IMR-90 (cell line): ENCODE measurements at regions not wholly inside any gene's neighbourhood (a gene's known extent, or its start where the extent isn't known, plus 50 kb on each side); places are given as distances from the start of the nearest gene placed in this dataset.

ENCODE experiments used
- ATAC-seq: fragments of 200-7000 bp; cut with Tn5 transposase; 2 replicates; pipeline ENCODE4 v1.9.1; 2020; ENCODE audit warnings: low read depth, mild to moderate bottlenecking, moderate library complexity
- BruUV-seq: library from RNA; stranded (reverse); fragments of 400-500 nt; replicated peaks from 2 replicates; lab custom pipeline; 2021; lab: Mats Ljungman, UMichigan
- CTCF ChIA-PET: fragments of 300-600 bp; formaldehyde crosslinking; extraction: SDS; loops from one replicate; lab custom pipeline; 2021; ENCODE audit warnings: antibody characterized with exemption; lab: Yijun Ruan, JAX
- POLR2A ChIA-PET: fragments of 300-600 bp; sonication (Branson Sonifier 250); formaldehyde crosslinking; loops from one replicate; lab custom pipeline; 2022; ENCODE audit warnings: antibody characterized with exemption; ENCODE audit not compliant: unreplicated experiment; lab: Charles Lee
- DNase-seq: peaks from one replicate; pipeline ENCODE4 v3.0.0; 2013
- H2AFZ ChIP-seq: replicated peaks from 2 replicates; pipeline ENCODE3; 2013; ENCODE audit warnings: low read length, mild to moderate bottlenecking; ENCODE audit not compliant: poor library complexity
- H2AK5ac ChIP-seq: 2 replicates; pipeline ENCODE4 v1.6.1; 2013; ENCODE audit warnings: low read depth, low read length, inconsistent platforms
- H2AK9ac ChIP-seq: replicated peaks from 2 replicates; pipeline ENCODE3; 2013; ENCODE audit warnings: mild to moderate bottlenecking, low read depth, low read length, moderate library complexity; ENCODE audit not compliant: poor library complexity
- H2BK120ac ChIP-seq: 2 replicates; pipeline ENCODE4 v1.6.1; 2013; ENCODE audit warnings: low read depth, low read length, inconsistent platforms
- H2BK15ac ChIP-seq: 3 replicates; pipeline ENCODE4 v1.6.1; 2013; ENCODE audit warnings: low read depth, low read length, inconsistent platforms
- H2BK20ac ChIP-seq: 2 replicates; pipeline ENCODE4 v1.6.1; 2013; ENCODE audit warnings: low read depth, mild to moderate bottlenecking, inconsistent platforms, low read length, moderate library complexity
- H2BK5ac ChIP-seq: 2 replicates; pipeline ENCODE4 v1.6.1; 2013; ENCODE audit warnings: mild to moderate bottlenecking, low read depth, low read length, inconsistent platforms; ENCODE audit not compliant: poor library complexity, severe bottlenecking
- H3K14ac ChIP-seq: replicated peaks from 2 replicates; pipeline ENCODE4 v1.6.1; 2013; ENCODE audit warnings: low read depth, low read length, inconsistent platforms
- H3K18ac ChIP-seq: 2 replicates; pipeline ENCODE4 v1.6.1; 2013; ENCODE audit warnings: low read depth, low read length, control low read depth
- H3K23ac ChIP-seq: 2 replicates; pipeline ENCODE4 v1.6.1; 2013; ENCODE audit warnings: low read depth, low read length, inconsistent platforms
- H3K27ac ChIP-seq: 2 replicates; pipeline ENCODE4 v1.5.1; 2013; ENCODE audit warnings: mild to moderate bottlenecking, control low read depth, low read length; ENCODE audit not compliant: insufficient read depth
- H3K27me3 ChIP-seq: 2 replicates; pipeline ENCODE4 v1.6.1; 2013; ENCODE audit warnings: low read length; ENCODE audit not compliant: control insufficient read depth, insufficient read depth
- H3K36me3 ChIP-seq: 2 replicates; pipeline ENCODE4 v1.6.1; 2013; ENCODE audit warnings: low read length, mixed read lengths; ENCODE audit not compliant: control insufficient read depth, insufficient read depth
- H3K4ac ChIP-seq: 2 replicates; pipeline ENCODE4 v1.6.1; 2013; ENCODE audit warnings: low read depth, low read length, inconsistent platforms
- H3K4me1 ChIP-seq: 2 replicates; pipeline ENCODE4 v1.6.1; 2013; ENCODE audit warnings: low read length, mixed read lengths; ENCODE audit not compliant: control insufficient read depth, insufficient read depth
- H3K4me2 ChIP-seq: 2 replicates; pipeline ENCODE4 v1.6.1; 2013; ENCODE audit warnings: low read depth, mild to moderate bottlenecking, control low read depth, low read length, moderate library complexity
- H3K4me3 ChIP-seq: 2 replicates; pipeline ENCODE4 v1.5.1; 2013; ENCODE audit warnings: low read depth, mild to moderate bottlenecking, control low read depth, low read length, moderate library complexity; ENCODE audit not compliant: insufficient read depth
- H3K56ac ChIP-seq: 2 replicates; pipeline ENCODE4 v1.6.1; 2013; ENCODE audit warnings: low read length, inconsistent platforms; ENCODE audit not compliant: insufficient read depth; ENCODE audit errors: extremely low read depth
- H3K79me1 ChIP-seq, 2 experiments: 2 replicates each; pipeline ENCODE4 v1.6.1; 2013; ENCODE audit warnings: low read length in 2 of 2, inconsistent platforms in 1 of 2, low read depth in 1 of 2
- H3K9ac ChIP-seq: 2 replicates; pipeline ENCODE4 v1.6.1; 2013; ENCODE audit warnings: low read depth, low read length, control low read depth
- H3K9me1 ChIP-seq: 2 replicates; pipeline ENCODE4 v1.6.1; 2013; ENCODE audit warnings: low read length, inconsistent platforms; ENCODE audit not compliant: insufficient read depth
- H3K9me3 ChIP-seq: 2 replicates; pipeline ENCODE4 v1.6.1; 2013; ENCODE audit warnings: low read length; ENCODE audit not compliant: control insufficient read depth, insufficient read depth
- H4K20me1 ChIP-seq: 2 replicates; pipeline ENCODE4 v1.6.1; 2013; ENCODE audit warnings: low read length, inconsistent platforms; ENCODE audit not compliant: insufficient read depth
- H4K5ac ChIP-seq: 2 replicates; pipeline ENCODE4 v1.6.1; 2013; ENCODE audit warnings: mild to moderate bottlenecking, low read depth, low read length, control low read depth
- H4K8ac ChIP-seq, 2 experiments: 2 replicates each; pipeline ENCODE4 v1.6.1; 2013; ENCODE audit warnings: low read depth in 2 of 2, low read length in 2 of 2, control low read depth in 1 of 2, inconsistent platforms in 1 of 2
- H4K91ac ChIP-seq: 2 replicates; pipeline ENCODE4 v1.6.1; 2013; ENCODE audit warnings: low read depth, low read length, inconsistent platforms; ENCODE audit not compliant: insufficient read depth
- CEBPB ChIP-seq: IDR thresholded peaks from 2 replicates; pipeline ENCODE4 v1.6.1; 2012; ENCODE audit warnings: low read depth, low read length, improper control_type of control experiment
- MAFK ChIP-seq: IDR thresholded peaks from 2 replicates; pipeline ENCODE4 v1.6.1; 2012; ENCODE audit warnings: low read depth, low read length, improper control_type of control experiment
- NFE2L2 ChIP-seq: fragments of 150-350 bp; IDR thresholded peaks from 2 replicates; pipeline ENCODE4 v1.6.1; 2016; ENCODE audit warnings: low read depth, mild to moderate bottlenecking, low read length
- POLR2A ChIP-seq: IDR thresholded peaks from 2 replicates; pipeline ENCODE4 v1.6.1; 2012; ENCODE audit warnings: mild to moderate bottlenecking, low read depth, low read length
- RAD21 ChIP-seq: IDR thresholded peaks from 2 replicates; pipeline ENCODE4 v1.6.1; 2012; ENCODE audit warnings: low read length, improper control_type of control experiment
- SMC3 ChIP-seq: fragments of 150-350 bp; IDR thresholded peaks from 2 replicates; pipeline ENCODE4 v1.6.1; 2016; ENCODE audit warnings: low read depth, mild to moderate bottlenecking, antibody characterized with exemption, low read length, moderate library complexity
- WGBS, 2 experiments: methylation state at CpG; one replicate each; pipeline versions ENCODE4 v1.1.5 to v1.1.7; 2013; ENCODE audit warnings: missing lambda C conversion rate in 2 of 2; ENCODE audit not compliant: insufficient read length in 1 of 2; ENCODE audit errors: extremely low coverage in 2 of 2; 5-methylcytosine and 5-hydroxymethylcytosine counted together
- dilution Hi-C: fragments of 300-500 bp; cut with HindIII; formaldehyde crosslinking; loops from one replicate; pipeline ENCODE4 v1.14.3; 2018; ENCODE audit warnings: low sequenced_read_pairs; ENCODE audit not compliant: unreplicated experiment
- in situ Hi-C: fragments of 300-500 bp; cut with MboI; formaldehyde crosslinking; loops from 3 replicates; pipeline ENCODE4 v1.14.3; 2019; ENCODE audit warnings: low sequenced_read_pairs, inconsistent platforms, mixed read lengths
- intact Hi-C: fragments of 100-400 bp; cut with micrococcal nuclease; formaldehyde crosslinking; loops from 2 replicates; pipeline ENCODE4 v1.10.0; 2022

DNA sequence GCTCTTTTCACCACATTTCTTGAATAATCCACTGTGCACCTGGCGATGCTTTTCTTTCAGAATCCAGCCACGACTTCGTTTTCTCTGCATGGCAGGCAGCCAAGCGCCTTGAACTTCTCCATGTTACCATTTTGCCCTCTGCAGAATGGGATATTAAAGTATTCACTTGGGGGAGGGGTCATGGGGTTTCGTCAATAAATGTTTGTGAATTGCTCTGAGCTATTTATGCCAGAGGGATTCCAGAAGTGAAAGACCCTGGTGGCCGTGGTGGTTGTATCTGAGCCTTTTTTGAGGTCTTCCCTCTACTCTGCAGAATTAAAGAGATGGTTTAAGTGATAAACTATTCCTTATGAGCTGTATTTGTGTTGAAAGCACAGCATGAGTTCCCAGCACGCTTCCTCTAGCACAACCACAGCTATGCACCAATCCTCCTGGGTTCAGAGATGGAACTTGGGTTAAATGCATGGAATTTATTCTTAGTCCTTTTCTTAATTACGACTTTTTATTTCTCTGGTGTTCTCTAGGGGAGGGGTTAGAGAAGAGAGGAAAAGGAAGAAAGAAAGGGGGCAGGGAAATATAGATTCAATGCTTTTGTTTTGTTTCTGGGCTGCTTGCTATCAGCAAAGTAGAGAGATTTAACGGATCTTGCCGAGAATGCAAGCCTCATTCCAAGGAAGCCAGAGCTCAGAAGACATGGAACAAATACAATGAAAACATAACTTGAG is 478.2 kb upstream of the TNC start (continued):
- no peak for TF ChIP-seq MAFK
- 0 out of 2 replicates have a peak, but pooled peaks have one; percentile 2 for TF ChIP-seq SMC3
- TF ChIP-seq POLR2A: peak; percentile 19; the same call in 1 of the 2 replicates

DNA sequence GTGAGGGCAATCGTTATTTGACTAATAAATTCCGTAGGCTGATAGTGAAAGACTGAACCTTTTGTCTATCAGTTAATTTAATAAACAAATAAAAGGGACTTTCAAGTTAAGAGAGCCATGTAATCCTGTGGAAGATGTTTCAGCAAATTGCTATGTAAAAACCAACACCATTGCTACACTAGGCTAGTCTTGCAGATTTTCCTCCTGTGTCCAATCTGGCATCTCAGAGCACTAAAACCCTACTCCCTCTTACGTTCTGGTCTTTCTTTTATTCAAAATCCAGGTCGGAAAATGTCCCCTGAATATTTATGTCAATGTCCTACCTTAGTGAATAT is 478.8 kb upstream of the TNC start:
- Histone ChIP-seq H3K14ac (peak overlapping the region; percentile 96), H4K5ac (peak overlapping the region; percentile 91), H4K8ac (peak overlapping the region; percentile 82 to 92), H3K9me1 (peaks cover 5% of the 10 kb centered on the region; the same call in 1 of the 2 replicates), H3K9ac (peak overlapping the region; percentile 90), H3K4me3 (peak overlapping the region; percentile 36; the same call in 1 of the 2 replicates), H3K27ac (peak overlapping the region; percentile 70), H4K91ac (peak overlapping the region; percentile 96), H3K56ac (peak overlapping the region; percentile 95), H2BK20ac (peak overlapping the region; percentile 99), H2BK120ac (peak overlapping the region; percentile 97), H2BK5ac (peak overlapping the region; percentile 93), H3K4ac (peak overlapping the region; percentile 95), H3K23ac (peak overlapping the region; percentile 94), H3K18ac (peak overlapping the region; percentile 88), H3K79me1 (peaks cover 3 to 10% of the 10 kb centered on the region in 2 experiments; a peak in 3 of 4 replicates), H3K27me3 (no peaks in the 10 kb centered on the region), H3K36me3 (no peaks in the 10 kb centered on the region), H2AFZ (no peak overlapping the region), H2BK15ac (peak overlapping the region; percentile 94; the same call in 2 of the 3 replicates), H3K4me1 (peaks cover 23% of the 10 kb centered on the region), H2AK5ac (peak overlapping the region; percentile 94), H2AK9ac (no peak overlapping the region), H3K4me2 (peak overlapping the region; percentile 83), H3K9me3 (no peaks in the 10 kb centered on the region), H4K20me1 (no peaks in the 10 kb centered on the region)
- BruUV-seq: TSS peak; percentile 92
- no peak for DNase-seq
- peak; percentile 17; the same call in 1 of the 2 replicates for TF ChIP-seq CEBPB
- TF ChIP-seq NFE2L2: no peak
- TF ChIP-seq RAD21: no peak
- dilution Hi-C loops: no loop called here
- intact Hi-C loops: loop anchor here (1.0 to 10.0 kb wide), 5 partner anchors 54 to 488 kb away; no protein-coding TSS in a partner anchor
- WGBS, 2 experiments: no CpG with 5 or more reads among the region's 4 CpGs
- in situ Hi-C loops: loop anchor here (10.0 to 25.0 kb wide), 5 partner anchors 258 to 1266 kb away; partner anchors contain the start of gene PAPPA
- CTCF ChIA-PET: no interaction called here
- POLR2A ChIA-PET: interaction anchor here (1.7 kb wide), 1 partner anchor 76 kb away, joined by 4 read pairs; no protein-coding TSS in a partner anchor
- peak; percentile 30 for ATAC-seq
